ENCODE measurements at regions not wholly inside any gene's neighbourhood (a gene's known extent, or its start where the extent isn't known, plus 50 kb on each side); places are given as distances from the start of the nearest gene placed in this dataset.
"Not testable (repeated sequence)": the region's sequence is repeated elsewhere in the genome, so short reads cannot be mapped to it uniquely, and the experiment has no call there.

DNA sequence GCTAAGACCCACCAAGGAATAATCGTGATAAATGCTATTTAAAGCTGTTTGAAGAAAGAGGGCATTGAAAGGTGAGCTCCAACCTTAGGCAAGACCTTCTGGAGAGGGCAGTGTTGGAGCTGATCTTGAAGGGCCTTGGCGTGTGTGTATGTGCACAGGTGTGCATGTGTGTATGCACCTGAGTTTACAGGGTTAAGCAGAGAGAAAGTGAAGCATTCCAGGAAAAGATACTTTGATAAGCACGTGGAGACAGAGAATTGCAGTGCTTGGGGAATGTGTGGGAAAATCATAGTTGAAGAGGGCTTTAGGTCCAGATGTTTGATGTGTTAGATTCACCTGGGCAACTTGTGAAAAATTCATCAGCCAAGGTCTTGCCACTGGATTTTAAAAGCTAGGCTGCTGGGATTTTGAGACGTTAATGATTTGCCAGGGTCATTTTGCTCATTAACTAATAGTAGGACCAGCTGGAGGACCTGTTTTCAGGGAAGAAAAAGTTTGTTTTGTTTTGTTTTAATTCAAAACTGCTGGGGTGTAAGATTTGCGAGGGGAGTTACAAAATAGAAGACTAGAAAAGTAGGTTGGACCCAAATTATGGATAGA, 78.3 kb upstream of the ANKRD55 start:
- DNase-seq = no peak

DNA sequence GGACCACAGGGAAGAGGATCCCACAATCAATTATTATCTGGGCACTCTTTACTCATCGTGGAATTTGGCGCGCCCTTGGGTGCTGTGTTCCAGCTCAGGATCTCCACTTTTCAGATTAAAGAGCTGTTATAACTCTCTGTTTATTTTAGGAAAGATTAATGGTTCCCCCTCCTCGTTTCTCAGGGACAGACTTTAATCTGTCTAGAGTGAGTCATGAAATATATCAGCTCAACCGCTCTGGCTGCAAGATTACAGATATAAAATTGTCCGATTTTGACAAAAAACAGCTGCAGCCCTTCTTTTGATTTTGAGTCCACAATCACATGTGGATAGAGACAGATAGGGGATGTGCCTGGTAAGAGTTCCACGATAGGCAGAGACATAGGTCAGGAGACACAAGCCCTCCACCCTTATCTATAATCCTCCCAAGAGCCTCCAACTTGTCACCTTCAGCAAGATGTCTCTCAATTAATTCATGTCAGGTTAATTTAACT, 77.6 kb upstream of the ANKRD55 start:
- DNase-seq = no peak

DNA sequence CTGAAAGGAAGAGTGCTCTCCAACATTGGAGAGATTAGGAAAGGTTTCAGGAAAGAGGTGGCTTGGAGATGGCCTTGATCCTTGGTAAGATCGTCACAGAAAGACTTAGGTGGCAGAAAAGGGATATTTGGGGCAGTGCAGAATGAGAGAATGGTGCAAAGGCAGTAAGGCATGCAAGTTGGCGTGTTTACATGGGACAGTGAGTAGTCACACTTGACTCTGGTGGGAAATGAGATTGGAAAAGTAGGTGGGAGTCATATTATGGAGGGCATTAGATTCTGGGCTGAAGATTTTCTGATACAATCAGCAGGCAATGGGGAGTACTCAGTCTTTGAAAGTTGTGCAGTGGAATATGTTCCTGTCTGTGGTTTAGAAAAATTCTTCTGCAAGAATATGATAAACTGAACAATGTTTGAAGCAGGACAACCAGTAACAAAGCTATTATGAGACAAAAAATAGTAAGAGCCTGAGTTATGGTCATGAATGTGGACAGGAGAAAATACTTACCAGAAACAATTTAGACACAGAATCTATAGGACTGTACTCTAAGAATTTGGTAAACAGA, 76.2 kb upstream of the ANKRD55 start:
- DNase-seq = no peak

DNA sequence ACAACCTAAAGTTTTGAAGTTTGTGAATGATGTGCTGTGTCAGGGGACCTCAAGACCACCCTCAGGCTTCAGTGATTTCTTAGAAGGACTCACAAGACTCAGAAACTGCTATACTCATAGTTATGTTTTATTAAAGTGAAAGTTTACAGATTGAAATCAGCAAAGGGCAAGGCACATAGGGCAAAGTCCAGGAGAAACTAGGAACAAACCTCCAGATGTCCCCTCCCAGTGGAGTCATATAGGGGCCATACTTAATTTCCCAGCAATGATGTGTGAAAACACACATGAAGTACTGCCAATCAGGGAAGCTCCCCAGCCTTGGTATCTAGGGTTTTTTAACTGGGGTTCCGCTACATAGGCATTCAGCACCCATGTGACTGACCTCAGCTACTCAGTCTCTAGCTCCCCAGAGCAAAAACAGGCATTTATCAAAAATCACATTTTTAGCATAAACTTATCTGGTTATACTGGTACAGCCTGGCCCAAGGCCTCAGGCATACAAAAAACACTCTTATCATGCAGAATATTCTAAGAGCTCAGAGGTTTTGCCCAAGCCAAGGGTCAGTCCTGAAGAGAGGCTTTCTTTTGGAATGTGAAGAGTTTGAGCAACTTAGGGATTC, 74.7 kb upstream of the ANKRD55 start:
- DNase-seq = no peak

DNA sequence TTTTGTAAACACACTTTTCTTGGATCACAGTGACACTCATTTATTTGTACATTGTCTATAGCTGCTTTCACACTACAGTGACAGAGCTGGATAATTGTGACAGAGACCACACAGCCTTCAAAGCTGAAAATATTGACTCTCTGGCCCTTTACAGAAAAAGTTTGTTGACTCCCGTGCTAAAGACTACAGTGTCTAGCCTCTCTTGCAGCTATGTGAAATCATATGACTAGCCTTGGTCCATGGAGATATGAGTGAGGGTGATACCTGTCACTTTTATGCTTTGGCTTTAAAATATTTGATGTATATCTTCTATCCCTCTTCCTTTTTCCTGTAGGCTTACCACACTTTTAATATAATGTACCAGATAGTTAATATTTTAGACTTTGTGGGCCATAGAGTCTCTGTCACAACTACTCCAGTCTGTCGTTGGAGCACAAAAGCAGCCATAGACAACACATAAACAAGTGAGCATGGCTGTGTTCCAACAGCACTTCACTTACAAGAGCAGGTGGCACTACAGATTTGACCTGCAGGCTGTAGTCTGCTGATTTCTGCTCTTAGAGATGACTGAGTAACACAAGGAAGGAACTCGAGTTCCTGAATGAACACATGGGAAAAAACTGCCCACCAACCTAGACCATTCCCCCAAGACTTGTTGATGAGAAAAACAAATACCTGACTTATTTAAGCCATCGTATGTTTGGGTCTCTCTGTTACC, 73.5 kb upstream of the ANKRD55 start:
- DNase-seq = no peak

DNA sequence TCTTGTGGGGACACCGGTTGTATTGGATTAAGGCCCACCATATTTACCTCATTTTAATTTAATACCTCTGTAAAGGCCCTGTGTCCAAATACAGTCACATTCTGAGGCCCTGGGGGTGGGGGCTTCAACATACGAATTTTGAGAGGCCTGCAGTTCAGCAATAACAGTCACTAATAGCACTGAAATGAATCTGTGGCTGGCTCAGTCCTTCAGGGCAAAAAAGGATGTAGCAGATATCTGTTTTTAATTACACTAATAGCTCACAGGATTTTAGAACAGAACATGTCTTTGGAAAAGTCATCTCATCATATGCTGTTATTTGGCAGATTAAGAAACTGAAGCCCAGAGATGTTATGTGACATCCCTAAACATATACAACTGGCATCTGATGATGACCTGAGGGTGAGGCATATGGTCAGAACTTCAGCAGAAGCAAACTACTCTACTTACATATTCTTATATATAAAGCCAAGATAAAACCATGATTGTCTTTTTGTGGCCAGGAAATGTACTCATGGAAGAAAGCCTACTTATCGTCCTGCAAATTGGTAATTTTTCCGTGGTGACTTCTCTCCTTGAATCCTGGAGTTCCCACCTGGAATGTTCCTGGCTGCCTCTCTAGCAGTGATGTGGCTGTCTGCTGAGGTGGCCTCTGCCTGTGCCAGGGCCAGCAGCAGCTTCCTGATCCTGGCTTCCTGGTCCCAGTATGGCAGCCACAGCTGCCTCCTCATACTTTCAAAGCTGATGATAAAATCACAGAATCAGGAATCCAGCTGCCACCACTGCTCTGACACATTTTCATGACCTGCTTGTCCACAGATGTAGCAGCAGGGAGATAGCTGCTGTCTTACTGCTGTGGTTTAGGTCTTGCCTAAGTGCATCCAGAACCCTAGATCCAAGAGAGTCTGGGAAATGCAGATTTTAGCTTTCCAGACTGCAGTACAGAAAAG, 72.1 kb upstream of the ANKRD55 start:
- no peak for DNase-seq

DNA sequence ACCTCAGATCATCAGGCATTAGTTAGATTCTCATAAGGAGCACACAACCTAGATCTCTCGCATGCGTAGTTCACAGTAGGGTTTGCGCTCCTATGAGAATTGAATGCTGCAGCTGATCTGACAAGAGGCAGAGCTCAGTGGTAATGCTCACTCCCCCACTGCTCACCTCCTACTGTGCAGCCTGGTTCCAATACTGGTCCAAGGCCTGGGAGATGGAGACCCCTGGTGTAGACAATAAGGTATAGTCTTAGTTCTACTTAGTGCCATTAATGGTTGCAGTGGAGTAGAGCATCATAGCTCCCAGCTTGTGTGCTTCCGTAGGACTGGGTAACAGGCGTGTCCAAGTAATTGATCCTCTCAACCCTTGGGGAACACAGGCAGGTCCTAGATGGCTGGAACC, 70.4 kb upstream of the ANKRD55 start:
- no peak for DNase-seq

DNA sequence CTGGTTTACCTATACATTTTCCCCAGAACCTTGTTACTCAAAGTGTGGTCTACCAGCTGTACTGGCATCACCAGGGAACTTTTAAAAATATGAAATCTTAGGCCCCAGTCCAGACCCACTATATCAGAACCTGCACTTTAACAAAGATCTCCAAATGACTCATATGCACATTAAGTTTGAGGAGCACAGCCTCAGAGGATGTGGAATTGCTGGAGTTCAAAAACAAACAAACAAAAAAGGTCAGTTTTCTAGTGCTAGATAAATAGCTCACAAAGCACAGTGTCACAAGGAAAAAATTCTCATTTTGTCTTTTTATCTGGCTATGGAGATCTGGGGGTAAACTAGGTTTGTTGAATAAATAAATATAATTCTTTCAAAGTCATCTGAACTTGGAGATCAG, 68.9 kb upstream of the ANKRD55 start:
- no peak for DNase-seq

DNA sequence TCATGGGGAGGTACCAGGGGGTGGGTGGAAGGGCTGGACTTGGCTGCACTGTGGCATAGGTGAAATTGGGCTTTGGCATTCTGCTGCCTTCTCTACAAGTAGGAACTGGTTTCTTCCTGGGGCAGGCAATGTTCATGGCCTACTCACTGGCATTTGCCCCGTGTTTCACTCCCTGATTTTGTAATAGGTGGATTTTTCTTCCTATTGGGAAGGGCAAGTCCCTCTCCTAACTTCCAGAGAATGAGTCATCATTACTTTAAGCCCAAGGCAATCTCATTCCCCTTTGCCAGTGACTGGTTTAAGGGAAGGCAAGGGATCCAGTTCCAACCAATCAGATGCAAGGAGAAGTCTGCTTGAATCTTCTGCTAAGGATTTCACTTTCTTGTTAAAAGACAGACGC, 67.9 kb upstream of the ANKRD55 start:
- no peak for DNase-seq

DNA sequence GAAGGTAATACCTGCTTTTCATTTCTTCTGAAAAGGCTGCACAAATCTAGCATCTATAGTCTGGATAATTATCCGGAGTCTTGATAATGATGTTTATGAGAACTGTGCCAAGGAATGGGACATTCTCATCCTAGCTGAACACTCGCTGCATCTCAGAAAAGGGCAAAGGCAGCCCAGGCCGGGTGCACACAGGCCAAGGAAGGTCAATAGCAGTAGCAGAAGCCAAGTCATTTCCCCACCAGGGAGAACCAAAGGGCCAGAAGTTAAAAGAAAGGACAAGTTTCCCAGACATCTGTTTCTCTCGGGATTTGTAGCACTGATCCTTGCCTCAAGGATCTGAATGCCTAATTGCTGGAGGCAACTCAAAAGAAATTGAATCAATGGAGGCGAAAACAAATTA, 66.1 kb upstream of the ANKRD55 start:
- no peak for DNase-seq

DNA sequence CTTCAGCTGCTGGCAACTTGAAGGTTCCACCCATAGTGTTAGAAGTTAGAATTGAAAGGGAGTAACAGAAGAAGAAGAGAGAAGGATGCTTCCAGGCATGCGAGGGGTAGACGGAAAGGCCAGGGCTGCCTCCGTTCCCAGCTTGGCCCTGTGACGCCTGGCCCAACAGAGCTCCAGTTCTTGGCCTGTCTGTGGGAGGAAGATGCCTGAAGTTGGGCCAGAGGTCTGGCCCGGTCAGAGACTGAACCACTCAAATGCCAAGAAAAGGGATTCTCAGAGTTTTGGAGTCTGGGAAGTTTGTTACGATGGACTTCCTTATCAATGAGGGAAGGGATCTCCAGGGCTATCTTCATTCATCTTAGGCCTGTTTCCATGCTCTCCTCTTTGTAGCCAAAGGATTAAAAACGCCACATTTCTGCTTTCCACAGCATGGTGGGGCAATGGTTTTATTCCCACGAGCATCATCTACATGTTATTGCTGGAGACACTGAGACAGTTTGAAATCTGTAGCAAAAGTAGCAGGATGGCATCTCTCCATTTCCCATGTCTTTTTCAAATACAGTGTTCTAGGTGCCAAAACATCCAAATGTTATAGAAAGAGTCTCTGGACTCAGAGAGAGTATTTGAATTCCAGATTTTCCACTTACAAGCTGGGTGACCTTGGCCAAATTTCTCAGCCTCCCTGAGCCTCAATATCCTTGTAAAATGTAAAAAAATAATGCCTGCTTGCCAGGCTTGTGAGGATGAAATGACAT, 65.4 kb upstream of the ANKRD55 start:
- no peak for DNase-seq

DNA sequence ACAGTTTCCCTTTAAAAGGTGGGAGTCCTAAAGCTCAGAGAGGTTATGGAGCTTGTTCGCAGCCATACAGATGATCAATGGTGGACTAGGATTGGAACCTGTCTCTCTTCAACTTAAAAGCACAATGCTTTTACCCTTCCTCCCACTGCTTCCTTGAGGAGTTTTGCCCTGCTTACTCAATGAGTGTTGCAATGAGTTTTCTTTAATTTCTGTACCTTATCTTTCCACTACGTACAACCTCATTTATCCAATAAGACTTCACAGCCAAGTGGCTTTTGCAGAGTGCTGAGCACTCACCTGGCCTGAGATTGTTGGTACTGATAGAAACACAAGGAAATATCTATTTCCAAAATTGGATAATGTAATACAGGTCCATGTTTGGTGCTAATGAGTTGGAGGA, 64.7 kb upstream of the ANKRD55 start:
- DNase-seq = no peak

DNA sequence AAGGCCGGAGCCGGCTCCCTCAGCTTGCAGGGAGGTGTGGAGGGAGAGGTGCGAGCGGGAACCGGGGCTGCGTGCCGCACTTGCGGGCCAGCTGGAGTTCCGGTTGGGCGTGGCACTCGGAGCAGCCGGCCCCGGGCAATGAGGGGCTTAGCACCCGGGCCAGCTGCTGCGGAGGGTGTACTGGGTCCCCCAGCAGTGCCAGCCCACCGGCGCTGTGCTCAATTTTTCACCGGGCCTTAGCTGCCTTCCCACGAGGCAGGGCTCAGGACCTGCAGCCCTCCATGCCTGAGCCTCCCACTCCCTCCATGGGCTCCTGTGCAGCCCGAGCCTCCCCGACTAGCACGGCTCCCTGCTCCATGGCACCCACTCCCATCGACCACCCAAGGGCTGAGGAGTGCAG, 62.2 kb upstream of the ANKRD55 start:
- not testable (repeated sequence) for DNase-seq

DNA sequence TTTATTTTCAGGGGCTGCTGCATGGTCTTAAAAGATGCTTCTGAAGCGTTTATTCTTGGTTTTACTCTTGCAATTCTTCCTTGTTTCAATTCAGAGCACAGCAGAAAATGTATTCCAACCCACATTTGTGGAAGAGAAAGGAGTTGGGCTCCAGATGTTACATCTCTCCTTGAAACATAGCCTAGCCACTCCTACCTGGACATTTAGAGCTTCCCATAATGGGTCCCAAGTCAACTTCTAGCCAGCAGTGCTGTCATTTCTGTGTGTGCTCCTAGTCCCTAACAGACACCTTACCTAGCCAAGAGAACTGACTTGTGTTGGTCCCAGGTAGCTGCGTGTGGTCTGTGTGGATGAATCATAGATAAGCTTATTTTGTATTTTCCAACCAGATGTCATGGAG, 61.2 kb upstream of the ANKRD55 start:
- no peak for DNase-seq

DNA sequence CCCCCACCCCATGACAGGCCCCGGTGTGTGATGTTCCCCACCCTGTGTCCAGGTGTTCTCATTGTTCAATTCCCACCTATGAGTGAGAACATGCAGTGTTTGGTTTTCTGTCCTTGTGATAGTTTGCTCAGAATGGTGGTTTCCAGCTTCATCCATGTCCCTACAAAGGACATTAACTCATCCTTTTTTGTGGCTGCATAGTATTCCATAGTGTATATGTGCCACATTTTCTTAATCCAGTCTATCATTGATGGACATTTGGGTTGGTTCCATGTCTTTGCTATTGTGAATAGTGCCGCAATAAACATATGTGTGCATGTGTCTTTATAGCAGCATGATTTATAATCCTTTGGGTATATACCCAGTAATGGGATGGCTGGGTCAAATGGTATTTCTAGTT, 59.7 kb upstream of the ANKRD55 start:
- not testable (repeated sequence) for DNase-seq

DNA sequence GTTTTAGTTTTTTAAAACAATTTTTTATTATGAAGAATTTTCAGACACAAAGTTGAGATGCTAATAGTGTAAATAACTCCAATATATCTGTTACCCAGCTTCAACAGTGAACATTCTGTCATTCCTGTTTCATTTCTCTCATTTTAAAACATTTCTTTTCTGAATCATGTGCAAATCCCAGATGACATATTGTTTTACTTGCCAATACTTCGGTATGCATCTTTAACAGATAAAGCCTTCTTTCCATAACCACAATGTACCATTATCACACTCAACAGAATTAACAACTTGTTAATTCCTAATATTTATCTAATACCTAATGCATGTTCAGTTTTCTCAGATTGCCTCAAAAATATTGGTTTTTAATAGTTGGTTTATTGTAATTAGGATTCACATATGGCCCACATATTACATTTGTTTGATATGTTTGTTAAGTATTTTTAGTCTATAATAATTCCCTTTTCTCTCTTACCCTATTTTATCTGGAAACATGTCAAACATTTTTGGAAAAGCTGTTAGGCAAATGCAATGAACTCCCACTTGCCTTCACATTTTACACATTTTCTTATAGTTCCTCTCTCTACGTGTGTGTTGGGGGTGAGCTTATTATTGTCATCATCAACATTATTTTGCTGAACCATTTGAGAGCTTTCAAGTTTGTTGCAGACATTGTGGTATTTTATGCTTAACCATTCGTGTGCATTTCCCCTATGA, 58.7 kb upstream of the ANKRD55 start:
- no peak for DNase-seq

DNA sequence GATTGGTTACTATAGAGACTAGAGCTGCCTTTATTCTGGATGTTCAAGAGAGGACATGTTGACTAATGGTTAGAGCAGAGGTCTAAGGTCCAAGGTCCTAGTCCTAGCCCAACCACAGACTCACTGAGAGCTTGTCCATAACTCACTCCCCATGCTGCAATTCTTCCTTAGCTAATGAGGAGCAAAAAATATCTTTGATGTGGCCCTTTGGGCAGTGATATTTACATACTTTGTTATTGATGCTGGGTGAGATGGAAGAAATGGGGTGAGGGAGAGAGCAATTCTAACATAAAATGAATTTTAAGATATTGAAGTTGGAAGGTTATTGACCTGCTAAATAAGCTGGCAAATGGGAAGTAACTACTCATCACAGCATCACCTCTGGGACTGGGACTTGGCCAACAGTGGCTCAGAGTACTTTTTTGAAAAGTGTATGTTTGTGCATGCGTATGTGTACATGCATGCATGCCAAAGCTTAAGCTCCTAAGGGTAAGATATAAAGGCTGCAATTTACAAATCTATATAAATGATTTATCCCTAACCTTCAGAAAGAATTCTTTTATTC, 58.0 kb upstream of the ANKRD55 start:
- no peak for DNase-seq

DNA sequence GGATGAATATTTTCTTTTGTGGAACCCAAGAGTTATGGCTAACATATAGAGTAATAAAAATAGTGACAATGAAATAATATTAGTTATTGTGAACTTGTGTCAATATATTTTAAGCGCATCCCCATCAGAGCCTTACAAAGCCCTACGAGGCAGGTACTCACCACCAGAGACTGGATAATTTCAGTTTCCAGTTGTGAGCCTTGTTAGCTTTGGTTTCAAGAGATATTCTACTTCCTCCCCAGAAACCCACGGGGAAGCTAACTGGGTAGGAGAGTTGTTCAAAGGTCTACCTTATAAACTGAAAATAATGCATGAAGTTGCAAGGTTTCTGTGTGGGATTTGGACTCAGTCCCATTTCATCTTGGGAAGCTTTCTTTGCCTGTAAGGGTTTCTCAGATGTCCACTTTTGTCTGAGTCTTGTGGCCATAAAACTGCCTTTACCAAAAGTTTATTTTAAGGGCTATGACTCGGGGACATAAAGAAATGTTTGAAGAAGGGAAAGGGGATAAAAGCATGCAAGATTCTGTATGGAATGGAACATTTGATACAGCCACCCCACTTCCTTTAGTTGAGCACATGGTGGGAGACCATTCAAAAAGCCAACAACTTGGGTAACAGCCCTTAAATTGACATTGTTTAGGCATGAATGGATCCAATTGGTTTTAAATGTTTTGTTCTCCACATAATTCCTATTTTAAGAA, 57.4 kb upstream of the ANKRD55 start:
- DNase-seq = no peak

DNA sequence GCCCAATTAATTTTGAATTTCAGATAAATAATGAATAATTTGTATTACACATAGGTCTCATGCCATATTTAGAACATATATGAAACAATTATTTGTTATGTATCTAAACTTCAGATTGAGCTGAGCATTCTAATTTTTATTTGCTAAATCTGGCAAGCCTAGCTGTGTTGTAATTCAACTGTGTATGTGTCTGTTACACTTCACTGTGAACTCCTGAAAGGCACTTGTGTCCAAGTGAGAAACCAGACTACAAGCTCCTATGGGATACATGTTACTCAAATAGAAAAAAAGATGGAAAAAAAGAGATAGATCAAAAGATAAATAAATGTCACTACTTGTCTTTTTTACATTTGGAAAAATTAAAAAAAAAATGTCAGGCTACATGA, 56.5 kb upstream of the ANKRD55 start:
- no peak for DNase-seq

DNA sequence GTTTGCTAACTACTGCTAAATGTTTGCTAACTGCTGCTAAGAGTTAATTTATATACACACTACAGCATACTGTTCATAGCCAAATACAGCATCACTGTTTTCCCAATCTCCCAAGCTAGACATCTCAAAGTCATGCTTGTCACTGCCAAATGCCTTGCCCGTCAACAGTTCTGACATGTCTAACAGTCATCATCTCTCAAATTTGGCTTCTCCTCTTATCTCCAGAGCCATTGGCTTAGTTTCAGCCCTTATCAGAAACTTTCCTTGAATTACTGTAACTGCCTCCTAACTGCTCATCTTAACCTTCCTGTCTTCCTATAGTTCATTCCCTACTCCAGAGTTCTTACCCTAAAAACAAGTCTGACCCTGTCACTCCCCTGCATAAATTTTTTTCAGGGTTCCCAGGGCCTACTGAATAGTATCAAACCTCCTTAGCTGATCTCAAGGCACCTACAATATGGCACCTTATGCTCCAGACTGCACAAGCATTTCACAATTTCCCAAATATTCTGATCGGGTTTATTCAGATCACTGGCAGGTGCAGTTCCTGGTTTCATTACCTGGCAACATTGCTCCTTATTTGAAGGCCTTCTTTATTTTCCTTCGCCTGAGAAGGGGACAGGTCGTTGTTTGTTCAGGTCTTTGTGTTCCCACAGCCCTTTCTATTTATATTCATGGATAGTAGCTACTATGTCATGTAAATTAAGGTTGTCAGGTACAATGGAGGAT, 55.9 kb upstream of the ANKRD55 start:
- DNase-seq = no peak
